Fibroblast of pulmonary artery (primary cell): ENCODE measurements at regions not wholly inside any gene's neighbourhood (a gene's known extent, or its start where the extent isn't known, plus 50 kb on each side); places are given as distances from the start of the nearest gene placed in this dataset.

Experiments used
- DNase-seq: peaks from one replicate; pipeline ENCODE4 v3.0.0-alpha.2; 2010; ENCODE audit warnings: low read depth
- H3K4me3 ChIP-seq: replicated peaks from 2 replicates; pipeline ENCODE4 v1.5.1; 2011; ENCODE audit warnings: low read depth, mild to moderate bottlenecking, control low read depth, low read length, moderate library complexity
- CTCF ChIP-seq: IDR thresholded peaks from 2 replicates; pipeline ENCODE4 v1.5.1; 2011; ENCODE audit warnings: mild to moderate bottlenecking, control low read depth, low read length, inconsistent platforms; ENCODE audit errors: missing control alignments

- no peak overlapping the region for H3K4me3 ChIP-seq
- no peak for DNase-seq
- TF ChIP-seq CTCF: no peak
Observed at GRCh38 chr12:43126652-43127375, 425.2 kb downstream of the ADAMTS20 start.

DNA sequence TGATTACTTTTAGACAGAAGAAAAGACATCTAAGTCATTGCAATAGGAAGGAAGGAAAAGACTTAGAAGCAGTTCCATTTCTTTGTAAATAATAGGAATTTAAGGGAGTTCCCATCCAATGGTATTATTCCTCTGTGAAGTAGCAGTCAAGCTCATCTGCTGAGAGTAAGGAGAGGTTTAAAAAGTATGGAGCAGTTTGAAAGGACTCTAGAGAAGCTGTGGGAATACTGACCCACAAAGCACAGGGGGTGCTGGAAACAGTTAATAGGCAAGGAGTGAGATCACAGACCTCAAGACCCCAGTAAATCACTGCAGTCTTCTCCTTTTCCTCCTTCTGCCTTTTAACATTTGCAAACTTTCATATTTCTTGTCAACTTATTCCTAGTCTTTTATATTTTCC is 428.5 kb downstream of the ADAMTS20 start:
- no peak for TF ChIP-seq CTCF
- DNase-seq: no peak
- H3K4me3 ChIP-seq: no peak overlapping the region

- no peak overlapping the region for H3K4me3 ChIP-seq
- no peak for DNase-seq
- no peak for TF ChIP-seq CTCF
Observed at GRCh38 chr12:43120150-43120549, 431.9 kb downstream of the ADAMTS20 start.

DNA sequence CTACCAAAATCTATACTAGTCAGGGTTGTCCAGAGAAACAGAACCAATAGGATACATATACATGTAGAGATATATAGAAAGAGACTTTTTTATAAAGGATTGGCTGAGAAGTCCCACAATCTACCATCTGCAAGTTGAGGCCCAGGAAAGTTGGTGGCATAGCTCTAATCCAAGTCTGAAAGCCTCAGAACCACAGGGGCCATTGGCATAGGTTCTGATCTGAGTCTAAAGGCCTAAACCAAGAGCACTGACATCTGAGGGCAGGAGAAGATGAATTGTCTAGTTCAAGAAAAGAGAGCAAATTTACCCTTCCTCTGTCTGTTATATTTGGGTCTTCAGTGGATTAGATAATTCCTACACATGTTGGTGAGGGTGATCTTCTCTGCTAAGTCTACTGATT is 433.1 kb downstream of the ADAMTS20 start:
- no peak for DNase-seq
- no peak overlapping the region for H3K4me3 ChIP-seq
- no peak for TF ChIP-seq CTCF

GRCh38 chr12:43118234-43118633 is 433.8 kb downstream of the ADAMTS20 start:
- no peak for TF ChIP-seq CTCF
- H3K4me3 ChIP-seq: no peak overlapping the region
- DNase-seq: no peak

DNA sequence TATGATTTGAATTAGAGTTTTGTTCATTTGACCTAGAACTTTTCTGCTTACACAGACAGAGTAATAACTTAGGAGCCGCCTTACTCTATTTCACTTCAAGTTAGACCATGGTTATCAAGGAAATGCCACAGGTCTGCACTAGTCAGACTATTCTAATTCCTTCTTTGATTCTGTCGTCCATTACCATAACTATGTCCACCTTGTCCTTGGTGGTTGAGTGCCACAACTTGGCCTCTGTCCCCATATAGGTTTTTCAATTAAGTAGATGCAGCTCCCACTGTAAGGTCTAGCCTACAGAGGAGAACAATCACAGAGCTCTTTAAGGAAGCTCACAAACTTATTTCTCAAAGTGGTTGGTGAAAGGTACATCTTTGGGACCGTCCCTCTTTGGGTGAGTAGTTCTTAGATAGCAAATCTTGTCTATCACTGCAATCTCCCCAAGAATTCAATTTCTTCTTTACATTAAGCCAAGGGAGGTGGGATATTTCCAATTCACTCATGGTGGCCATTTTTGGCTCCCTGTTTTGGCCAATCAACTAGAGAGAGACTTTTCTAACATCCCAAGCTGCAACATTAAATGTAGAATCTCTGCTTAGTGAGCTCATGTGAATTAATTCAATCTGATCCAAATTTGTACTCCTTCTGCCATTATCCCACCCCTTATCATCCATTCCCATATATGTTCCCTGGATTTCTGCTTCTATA is 434.6 kb downstream of the ADAMTS20 start:
- no peak for TF ChIP-seq CTCF
- no peak for DNase-seq
- no peak overlapping the region for H3K4me3 ChIP-seq
